ENCODE measurements at regions not wholly inside any gene's neighbourhood (a gene's known extent, or its start where the extent isn't known, plus 50 kb on each side); places are given as distances from the start of the nearest gene placed in this dataset.

DNA sequence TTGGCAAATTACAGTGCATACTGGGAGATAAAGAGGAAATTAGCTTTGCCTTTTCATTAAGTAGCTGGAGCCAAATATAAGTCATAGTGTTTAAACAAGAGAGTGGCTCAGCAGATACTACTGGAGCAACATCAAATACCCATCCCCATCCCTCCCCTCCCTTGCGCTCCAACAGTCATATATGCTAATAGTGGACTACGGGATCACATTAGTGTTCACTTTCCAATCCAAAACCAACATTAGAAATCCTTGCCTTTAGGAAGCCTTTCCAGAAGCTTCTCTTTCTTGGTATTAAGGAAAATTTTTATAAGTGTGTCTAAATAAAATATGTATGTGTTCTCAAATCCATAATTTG lies 1669.3 kb downstream of the SUCLG1 start:
- no peaks in the 10 kb centered on the region for H4K20me1 ChIP-seq (ENCODE audit: insufficient read depth, low read length, poor library complexity, severe bottlenecking)
- H3K4me2 ChIP-seq (ENCODE audit: low read depth, low read length, poor library complexity, severe bottlenecking) = no peak overlapping the region
- no peaks in the 10 kb centered on the region for H3K9me3 ChIP-seq (ENCODE audit: insufficient read depth, low read depth, low read length)
- H3F3A ChIP-seq (ENCODE audit: low read depth) = no peaks in the 10 kb centered on the region
- H3K4me3 ChIP-seq (ENCODE audit: low read length, poor library complexity, severe bottlenecking) = no peak overlapping the region
- H3K9me2 ChIP-seq (replicated peaks; ENCODE audit: low read depth, low read length) = no peaks in the 10 kb centered on the region
- no peak overlapping the region for H2AFZ ChIP-seq (ENCODE audit: low read length)
- no peak for TF ChIP-seq EZH2phosphoT487 (IDR thresholded peaks at IDR 0.05; ENCODE audit: borderline replicate concordance)
- TF ChIP-seq, protein P1, sequence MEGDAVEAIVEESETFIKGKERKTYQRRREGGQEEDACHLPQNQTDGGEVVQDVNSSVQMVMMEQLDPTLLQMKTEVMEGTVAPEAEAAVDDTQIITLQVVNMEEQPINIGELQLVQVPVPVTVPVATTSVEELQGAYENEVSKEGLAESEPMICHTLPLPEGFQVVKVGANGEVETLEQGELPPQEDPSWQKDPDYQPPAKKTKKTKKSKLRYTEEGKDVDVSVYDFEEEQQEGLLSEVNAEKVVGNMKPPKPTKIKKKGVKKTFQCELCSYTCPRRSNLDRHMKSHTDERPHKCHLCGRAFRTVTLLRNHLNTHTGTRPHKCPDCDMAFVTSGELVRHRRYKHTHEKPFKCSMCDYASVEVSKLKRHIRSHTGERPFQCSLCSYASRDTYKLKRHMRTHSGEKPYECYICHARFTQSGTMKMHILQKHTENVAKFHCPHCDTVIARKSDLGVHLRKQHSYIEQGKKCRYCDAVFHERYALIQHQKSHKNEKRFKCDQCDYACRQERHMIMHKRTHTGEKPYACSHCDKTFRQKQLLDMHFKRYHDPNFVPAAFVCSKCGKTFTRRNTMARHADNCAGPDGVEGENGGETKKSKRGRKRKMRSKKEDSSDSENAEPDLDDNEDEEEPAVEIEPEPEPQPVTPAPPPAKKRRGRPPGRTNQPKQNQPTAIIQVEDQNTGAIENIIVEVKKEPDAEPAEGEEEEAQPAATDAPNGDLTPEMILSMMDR (conservative IDR thresholded peaks at IDR 0.05; ENCODE audit: low read length) = no peak
- H3K36me3 ChIP-seq (ENCODE audit: insufficient read depth, low read length) = no peaks in the 10 kb centered on the region
- H3K4me1 ChIP-seq (ENCODE audit: insufficient read depth, low read length, poor library complexity, severe bottlenecking) = no peaks in the 10 kb centered on the region
- no peaks in the 10 kb centered on the region for H3K27me3 ChIP-seq (ENCODE audit: insufficient read depth, low read length, poor library complexity, severe bottlenecking)
- H3K9ac ChIP-seq (ENCODE audit: low read depth, low read length, poor library complexity, severe bottlenecking) = no peak overlapping the region
- no peaks in the 10 kb centered on the region for H3K79me2 ChIP-seq (ENCODE audit: insufficient read depth, low read length)

DNA sequence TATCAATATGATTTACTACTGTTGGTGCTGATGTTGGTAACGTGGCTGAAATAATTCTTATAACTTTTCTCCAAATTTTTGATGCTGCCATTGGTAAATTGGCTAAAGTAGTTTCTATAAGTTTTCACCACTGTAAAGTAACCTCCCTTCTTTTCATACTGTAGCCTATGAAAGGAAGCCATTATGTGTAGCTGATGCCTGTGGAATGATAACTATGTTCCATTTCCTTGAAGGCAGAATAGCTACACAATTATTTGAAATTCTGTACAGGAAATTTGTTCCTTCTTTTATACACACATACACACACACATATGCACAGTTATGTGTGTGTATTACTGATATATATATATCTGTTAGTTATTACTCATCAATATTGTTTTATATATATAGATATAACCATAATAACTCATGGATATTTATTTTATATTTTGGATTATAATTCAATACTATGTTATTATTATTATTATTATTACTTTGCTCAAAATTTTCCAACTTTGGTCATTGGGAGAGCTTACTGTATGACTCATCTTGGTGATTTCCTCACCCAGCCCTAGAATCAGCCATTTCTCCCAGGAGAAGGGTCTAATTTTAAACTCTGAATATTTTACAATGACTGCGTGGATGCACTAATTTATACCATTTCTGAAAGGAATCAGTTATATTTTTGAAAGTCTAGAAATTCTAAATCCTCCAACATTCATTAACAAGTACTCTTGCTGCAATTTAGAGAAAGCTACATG lies 1677.7 kb downstream of the SUCLG1 start:
- Histone ChIP-seq H3K79me2 (ENCODE audit: insufficient read depth, low read length) (no peaks in the 10 kb centered on the region), H3K9me2 (replicated peaks; ENCODE audit: low read depth, low read length) (no peaks in the 10 kb centered on the region), H3K4me1 (ENCODE audit: insufficient read depth, low read length, poor library complexity, severe bottlenecking) (no peaks in the 10 kb centered on the region), H3K4me2 (ENCODE audit: low read depth, low read length, poor library complexity, severe bottlenecking) (no peak overlapping the region), H3F3A (ENCODE audit: low read depth) (no peaks in the 10 kb centered on the region), H3K9me3 (ENCODE audit: insufficient read depth, low read depth, low read length) (no peaks in the 10 kb centered on the region), H3K9ac (ENCODE audit: low read depth, low read length, poor library complexity, severe bottlenecking) (no peak overlapping the region), H4K20me1 (ENCODE audit: insufficient read depth, low read length, poor library complexity, severe bottlenecking) (no peaks in the 10 kb centered on the region), H3K36me3 (ENCODE audit: insufficient read depth, low read length) (no peaks in the 10 kb centered on the region), H3K27me3 (ENCODE audit: insufficient read depth, low read length, poor library complexity, severe bottlenecking) (no peaks in the 10 kb centered on the region), H2AFZ (ENCODE audit: low read length) (no peak overlapping the region), H3K4me3 (ENCODE audit: low read length, poor library complexity, severe bottlenecking) (no peak overlapping the region)
- TF ChIP-seq EZH2phosphoT487 (IDR thresholded peaks at IDR 0.05; ENCODE audit: borderline replicate concordance) = no peak
- TF ChIP-seq, protein P1 (conservative IDR thresholded peaks at IDR 0.05; ENCODE audit: low read length) = no peak

DNA sequence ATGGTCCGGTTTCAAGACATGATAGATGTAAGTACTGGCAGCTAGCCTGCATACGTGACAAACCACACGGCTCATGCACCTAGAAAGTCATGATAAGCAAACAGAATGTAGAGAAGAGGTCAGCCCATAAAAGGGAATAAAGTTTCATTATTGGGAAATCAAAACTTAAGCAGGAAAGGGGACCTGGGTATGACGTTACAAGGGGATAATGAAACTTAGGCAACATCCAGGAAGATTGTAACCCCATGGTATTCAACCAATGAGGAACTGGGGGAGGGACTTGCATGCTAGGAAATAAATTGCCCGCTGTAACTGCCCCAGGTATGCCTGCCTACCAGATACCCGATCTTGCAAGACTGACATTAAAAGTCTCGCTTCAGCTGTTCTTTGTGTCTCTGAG lies 1679.0 kb downstream of the SUCLG1 start:
- Histone ChIP-seq H3K9me2 (replicated peaks; ENCODE audit: low read depth, low read length) (no peaks in the 10 kb centered on the region), H3K9ac (ENCODE audit: low read depth, low read length, poor library complexity, severe bottlenecking) (no peak overlapping the region), H3K9me3 (ENCODE audit: insufficient read depth, low read depth, low read length) (no peaks in the 10 kb centered on the region), H3K27me3 (ENCODE audit: insufficient read depth, low read length, poor library complexity, severe bottlenecking) (no peaks in the 10 kb centered on the region), H2AFZ (ENCODE audit: low read length) (no peak overlapping the region), H4K20me1 (ENCODE audit: insufficient read depth, low read length, poor library complexity, severe bottlenecking) (no peaks in the 10 kb centered on the region), H3K4me1 (ENCODE audit: insufficient read depth, low read length, poor library complexity, severe bottlenecking) (no peaks in the 10 kb centered on the region), H3K36me3 (ENCODE audit: insufficient read depth, low read length) (no peaks in the 10 kb centered on the region), H3F3A (ENCODE audit: low read depth) (no peaks in the 10 kb centered on the region), H3K79me2 (ENCODE audit: insufficient read depth, low read length) (no peaks in the 10 kb centered on the region), H3K4me2 (ENCODE audit: low read depth, low read length, poor library complexity, severe bottlenecking) (no peak overlapping the region), H3K4me3 (ENCODE audit: low read length, poor library complexity, severe bottlenecking) (no peak overlapping the region)
- no peak for TF ChIP-seq EZH2phosphoT487 (IDR thresholded peaks at IDR 0.05; ENCODE audit: borderline replicate concordance)
- TF ChIP-seq, protein P1 (conservative IDR thresholded peaks at IDR 0.05; ENCODE audit: low read length) = no peak

Measured in Loucy (cell line).